T47D (cell line): ENCODE measurements at regions not wholly inside any gene's neighbourhood (a gene's known extent, or its start where the extent isn't known, plus 50 kb on each side); places are given as distances from the start of the nearest gene placed in this dataset.
A peak's percentile ranks its signal among the peaks of the same experiment; 100 is the strongest.
"Not testable (repeated sequence)": the region's sequence is repeated elsewhere in the genome, so short reads cannot be mapped to it uniquely, and the experiment has no call there.

ENCODE experiments used
- DNase-seq, 2 experiments: peaks; one replicate each; pipeline versions ENCODE4 v3.0.0 to v3.0.0-alpha.2; 2011 to 2012; ENCODE audit warnings: low read depth in 1 of 2, low spot score in 1 of 2
- JUND ChIP-seq: IDR thresholded peaks from 2 replicates; pipeline ENCODE4 v1.6.1; 2012; ENCODE audit warnings: low read depth
- in situ Hi-C: cut with HindIII; loops from 2 replicates; pipeline ENCODE4 v1.10.0; 2016; ENCODE audit warnings: low sequenced_read_pairs, low pct_unique_long_range_greater_than_20kb

DNA sequence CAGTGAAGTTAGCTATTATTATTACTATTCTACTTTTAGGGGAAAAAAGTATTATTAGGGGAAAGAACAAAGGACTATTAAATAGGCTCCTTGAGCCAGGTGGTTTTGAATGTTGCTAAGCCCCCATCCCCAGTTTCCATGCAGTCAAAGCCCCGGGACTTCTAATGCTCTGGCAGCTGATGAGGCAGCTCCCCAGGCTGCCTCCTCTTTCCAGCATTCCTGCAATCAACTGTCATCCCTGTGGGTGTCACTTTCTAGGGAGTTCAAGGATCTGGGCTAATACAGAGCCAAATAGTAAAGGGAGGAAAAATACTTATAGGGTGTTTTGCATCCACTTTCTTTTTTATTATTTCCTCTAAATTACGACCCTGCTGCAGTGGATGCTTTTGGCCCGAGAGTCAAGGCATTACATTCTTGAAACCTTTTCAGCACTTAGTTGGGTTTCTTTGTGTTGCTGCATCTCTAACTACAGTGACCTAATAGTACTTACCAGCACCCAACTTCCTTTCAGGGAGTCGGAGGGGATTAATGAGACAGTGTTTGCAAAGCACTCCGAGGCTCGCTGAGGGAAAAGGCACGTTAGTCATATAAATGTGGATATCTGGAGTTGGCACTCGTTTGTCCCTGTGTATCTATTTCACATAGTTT lies 303.9 kb upstream of the MAP3K7 start:
- no peak for DNase-seq
- in situ Hi-C loops: no loop called here
- no peak for TF ChIP-seq JUND

DNA sequence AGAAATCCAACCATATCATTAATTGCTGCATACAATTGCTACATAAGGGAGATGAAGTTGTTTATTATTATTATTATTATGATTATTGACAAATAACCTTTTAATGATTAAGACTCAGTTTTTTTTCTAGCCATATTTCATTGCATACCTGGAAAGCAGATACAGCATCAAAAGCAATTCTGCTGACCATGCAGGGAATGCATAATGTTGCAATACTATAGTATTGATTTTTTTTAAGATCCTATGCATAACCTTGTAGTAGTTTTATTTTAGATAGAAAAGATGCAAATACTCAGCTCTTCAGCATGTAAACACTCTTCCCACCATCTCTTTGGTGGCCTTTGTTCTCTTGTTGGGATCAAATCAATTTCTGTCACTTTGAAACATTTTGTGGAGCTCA lies 300.9 kb upstream of the MAP3K7 start:
- in situ Hi-C loops: no loop called here
- DNase-seq: no peak
- no peak for TF ChIP-seq JUND

DNA sequence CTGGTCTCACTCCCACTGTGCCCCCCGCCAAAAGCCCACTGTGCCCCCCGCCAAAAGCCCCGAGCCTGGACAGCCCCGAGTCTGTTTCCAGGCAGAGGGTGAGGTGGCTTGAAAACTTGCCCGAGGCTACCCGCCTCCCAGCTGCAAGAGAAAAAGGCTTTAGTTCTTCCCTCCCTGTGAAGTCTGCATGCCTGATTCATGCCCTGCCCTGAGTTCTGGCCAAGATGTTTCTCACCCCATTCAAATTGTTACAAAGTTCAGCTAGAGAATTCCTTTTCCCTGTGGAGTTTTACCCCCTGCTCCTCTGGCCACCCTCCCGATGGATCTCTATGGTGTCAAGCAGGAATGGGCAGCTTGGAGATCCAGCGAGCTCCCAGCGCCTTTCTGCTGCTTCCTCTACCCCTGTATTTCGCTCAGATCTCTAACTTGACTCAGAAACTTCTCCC lies 298.8 kb upstream of the MAP3K7 start:
- in situ Hi-C loops: no loop called here
- DNase-seq: no peak

DNA sequence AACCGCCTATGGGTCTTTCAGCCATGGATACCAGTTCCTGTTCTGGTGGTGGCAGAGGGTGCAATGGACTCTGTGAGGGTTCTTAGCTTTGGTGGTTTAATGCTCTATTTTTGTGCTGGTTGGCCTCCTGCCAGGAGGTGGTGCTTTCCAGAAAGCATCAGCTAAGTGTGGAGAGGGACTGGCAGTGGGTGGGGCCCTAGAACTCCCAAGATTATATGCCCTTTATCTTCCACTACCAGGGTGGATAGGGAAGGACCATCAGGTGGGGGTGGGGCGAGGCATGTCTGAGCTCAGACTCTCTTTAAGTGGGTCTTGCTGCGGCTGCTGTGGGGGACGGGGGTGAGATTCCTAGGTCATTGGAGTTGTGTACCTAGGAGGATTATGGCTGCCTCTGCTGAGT lies 298.3 kb upstream of the MAP3K7 start:
- in situ Hi-C loops, DNase-seq: not testable (repeated sequence)

More for the DNA sequence above, 298.8 kb upstream of the MAP3K7 start:
- no peak for TF ChIP-seq JUND

DNA sequence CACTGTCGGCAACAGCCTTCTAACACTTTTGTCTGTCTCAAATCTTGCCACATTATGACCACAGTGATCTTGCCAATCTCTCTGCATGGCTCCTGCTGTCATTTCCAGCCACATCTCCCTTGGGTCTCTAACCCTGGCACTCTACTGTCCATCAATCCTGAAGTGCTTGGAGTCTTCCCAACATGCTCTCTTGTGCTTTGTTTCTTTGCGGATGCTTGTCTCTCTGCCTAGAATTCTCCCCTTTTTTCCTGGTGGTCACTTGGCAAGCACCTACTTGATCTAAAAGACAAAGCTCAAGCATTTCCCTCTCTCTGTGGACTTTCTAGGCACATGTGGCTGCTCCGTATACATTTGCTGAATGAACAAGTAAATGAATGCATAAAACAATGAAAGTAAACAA lies 290.7 kb upstream of the MAP3K7 start:
- in situ Hi-C loops: no loop called here
- no peak for TF ChIP-seq JUND
- DNase-seq: no peak

DNA sequence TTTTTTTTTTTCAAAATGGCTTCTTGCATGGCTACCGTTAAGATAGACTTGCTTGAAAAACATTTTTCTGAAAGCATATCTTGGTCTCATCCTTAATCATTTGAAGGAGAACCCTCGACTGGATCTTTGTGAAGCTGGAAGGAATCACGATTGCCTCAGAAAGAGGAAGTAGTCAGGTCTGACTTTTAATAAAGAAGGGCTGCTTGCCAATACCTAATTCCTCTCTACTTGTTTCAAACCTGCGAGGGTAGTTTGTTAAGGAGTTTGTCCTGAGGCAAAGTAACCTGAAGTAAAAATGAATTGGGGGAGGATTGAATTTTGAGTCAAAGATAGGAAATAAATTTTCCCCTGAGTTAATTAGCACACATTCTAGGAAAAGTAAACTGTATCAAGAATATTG lies 288.1 kb upstream of the MAP3K7 start:
- no peak for DNase-seq
- TF ChIP-seq JUND: no peak
- in situ Hi-C loops: no loop called here

DNA sequence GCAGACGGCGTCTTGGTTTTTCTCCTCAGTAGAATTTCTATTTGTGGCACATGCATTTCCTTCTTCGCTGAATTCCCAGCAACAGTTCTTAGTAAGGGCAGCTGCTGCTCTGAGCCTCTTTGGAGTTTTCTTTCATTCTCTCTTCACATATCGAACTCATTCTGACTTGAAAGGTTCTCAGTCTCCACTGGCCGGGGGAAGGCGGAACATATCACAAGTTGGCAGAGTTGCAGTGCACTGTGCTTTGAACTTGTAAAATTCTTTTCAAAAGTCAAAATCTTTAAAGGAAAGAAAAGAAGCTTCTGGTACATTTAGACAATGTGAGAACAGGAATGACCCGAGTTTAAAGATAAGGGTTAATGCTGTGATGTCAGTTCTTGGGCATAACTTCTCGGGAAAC lies 286.1 kb upstream of the MAP3K7 start:
- no peak for DNase-seq
- in situ Hi-C loops: no loop called here
- no peak for TF ChIP-seq JUND

DNA sequence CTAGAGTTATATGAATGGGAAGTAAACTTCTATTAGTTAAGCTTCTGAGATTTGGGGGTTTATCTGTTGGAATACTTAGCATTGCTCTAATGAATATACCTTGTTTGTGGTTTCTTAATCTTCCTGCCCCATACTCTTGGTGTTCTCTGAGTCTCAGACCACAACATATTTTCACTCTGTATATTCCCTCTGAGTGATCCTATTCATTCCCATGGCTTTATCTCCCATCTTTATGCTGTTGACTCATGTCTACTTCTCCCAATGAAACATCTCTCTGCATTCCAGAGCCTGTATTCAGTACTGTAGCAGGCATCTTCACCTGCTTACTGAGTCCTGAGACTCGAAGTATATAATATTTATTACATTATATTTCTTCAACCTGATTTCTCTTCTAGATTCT lies 283.7 kb upstream of the MAP3K7 start:
- TF ChIP-seq JUND: no peak
- peak in 1 of 2 experiments; percentile 57 for DNase-seq
- in situ Hi-C loops: no loop called here

DNA sequence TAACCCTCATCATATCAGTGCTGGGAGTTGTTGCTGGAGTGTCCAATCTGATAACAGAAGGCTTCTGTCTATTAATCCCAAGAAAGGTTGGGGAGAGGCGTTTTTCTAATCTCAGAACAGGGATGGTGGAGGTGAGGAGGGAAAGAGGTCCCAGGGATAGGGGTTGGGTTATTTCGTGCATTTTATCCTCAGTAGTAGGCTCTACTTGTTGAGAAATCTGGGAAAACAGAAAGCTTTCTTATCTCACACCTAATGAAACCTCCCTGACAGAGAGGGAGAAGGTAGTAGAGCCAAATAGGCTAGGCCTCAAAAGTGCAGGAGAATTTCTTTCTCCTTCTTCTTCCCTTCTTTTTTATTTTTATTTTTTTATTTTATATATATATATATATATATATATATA lies 281.8 kb upstream of the MAP3K7 start:
- DNase-seq: no peak
- TF ChIP-seq JUND: no peak
- in situ Hi-C loops: no loop called here

DNA sequence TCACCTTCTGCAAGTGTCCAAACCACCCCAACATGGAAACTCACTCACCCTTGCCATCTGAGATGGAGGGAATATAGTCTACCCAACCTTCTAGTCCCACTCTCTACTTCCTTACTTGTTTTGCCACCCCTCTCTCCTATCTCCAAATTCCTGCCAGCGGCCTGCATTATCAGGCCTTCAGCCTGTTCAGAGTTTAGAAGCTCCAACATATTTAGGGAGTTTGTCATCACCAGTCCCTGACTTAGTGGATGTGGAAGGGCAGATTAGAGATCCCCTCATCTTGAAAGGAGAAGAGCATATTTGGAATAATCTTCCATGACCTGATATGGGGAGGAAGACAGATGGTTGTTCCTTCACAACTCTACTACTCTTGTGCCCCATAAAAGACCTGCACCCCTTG lies 281.4 kb upstream of the MAP3K7 start:
- in situ Hi-C loops: no loop called here
- no peak for TF ChIP-seq JUND
- no peak for DNase-seq

DNA sequence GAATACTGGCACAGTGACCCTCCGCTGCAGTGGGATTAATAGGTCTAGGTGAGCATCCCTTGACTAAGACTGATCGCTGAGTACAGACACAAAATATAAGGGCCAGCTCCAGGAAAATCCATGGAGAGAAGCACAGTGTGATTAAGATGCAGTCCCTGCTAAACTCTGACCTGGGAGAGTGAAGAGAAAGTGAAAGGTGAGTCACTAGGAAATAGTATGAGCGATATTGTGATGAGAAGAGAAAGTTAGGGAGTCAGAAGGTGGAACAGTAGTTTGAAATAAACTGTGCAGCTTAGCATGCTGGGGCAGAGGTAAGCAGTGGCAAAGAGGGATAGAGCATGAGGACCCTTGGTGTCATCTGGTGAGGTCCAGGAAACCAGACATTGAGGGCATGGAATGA lies 278.6 kb upstream of the MAP3K7 start:
- TF ChIP-seq JUND: no peak
- DNase-seq: no peak
- in situ Hi-C loops: no loop called here

DNA sequence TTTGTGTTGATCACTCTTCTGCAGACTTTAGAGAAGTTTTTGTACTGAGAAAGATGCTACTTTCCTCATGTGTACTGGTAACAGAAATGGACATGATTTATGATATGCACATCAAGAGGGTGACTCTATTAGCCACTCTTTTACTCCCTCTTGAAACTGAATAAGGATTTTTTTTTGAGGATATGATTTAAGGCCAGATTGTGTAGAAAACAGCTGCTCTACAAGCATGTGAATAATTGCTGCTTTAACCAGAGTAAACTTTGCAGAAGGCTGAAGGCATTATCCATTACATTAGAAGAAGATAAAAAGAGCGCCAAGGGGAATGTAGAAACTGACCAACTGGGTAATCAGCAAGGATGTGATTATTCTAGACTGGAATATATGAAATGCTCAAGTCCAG lies 276.2 kb upstream of the MAP3K7 start:
- TF ChIP-seq JUND: no peak
- in situ Hi-C loops: no loop called here
- DNase-seq: no peak

DNA sequence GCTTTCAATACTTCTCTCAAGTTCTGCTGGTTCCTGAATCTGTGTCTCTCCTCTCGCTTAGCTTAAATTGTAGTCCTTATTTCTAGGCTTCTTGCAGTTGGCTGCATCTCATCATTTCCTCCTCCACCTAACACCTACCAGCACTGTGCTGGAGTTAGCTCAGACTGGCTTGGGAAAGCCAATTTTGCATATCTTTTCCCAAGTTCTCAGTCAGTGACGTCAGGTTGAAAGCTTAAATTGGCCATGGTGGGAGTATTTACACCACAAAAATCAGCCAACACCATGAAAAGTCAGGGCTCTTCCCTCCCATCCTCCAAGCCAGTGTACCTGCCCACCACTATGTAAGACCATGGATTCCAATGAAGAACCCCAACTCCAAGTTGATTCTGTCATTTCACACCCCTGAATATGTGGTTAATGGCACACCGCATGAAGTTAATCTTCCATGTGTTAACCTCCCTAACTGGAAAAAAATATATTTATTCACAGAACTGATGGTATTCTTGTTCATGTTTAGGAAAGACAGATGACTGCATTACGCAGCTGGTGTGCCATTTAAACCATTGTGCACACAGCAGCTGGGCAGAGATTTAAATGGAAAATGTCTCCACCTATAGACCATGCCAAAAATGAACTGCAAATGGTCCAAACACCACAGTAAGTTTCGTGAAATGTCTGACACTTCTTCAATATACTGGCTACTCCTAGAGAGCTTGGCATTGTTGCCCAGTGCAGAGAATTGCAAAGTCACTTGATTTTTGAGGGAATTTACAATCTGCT lies 274.1 kb upstream of the MAP3K7 start:
- no peak for TF ChIP-seq JUND
- peak in 1 of 2 experiments; percentile 47 for DNase-seq
- in situ Hi-C loops: no loop called here
